ENCODE measurements at regions not wholly inside any gene's neighbourhood (a gene's known extent, or its start where the extent isn't known, plus 50 kb on each side); places are given as distances from the start of the nearest gene placed in this dataset.
"Not testable (repeated sequence)": the region's sequence is repeated elsewhere in the genome, so short reads cannot be mapped to it uniquely, and the experiment has no call there.

DNA sequence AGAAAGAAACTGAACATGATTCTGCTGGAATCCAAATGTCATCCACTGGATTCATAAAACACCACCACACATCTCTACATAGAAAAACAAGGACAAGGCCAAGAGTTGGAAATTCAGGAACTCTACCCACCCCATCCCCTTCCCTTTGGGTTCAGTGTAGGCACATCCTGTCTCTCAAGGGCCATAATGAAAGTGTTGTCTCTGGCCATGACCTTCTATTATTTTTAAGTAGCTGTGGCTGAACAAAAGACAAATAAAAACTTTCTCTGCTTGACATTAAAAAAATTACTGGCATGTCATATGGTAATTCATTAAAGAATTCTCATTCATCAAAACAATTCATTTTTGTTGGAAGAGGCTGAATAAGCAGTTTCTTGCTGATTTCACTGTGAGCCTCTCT is 54.9 kb upstream of the ZBTB18 start:
- DNase-seq (ENCODE audit: low read depth, low spot score): no peak
- no peak overlapping the region for H3K27ac ChIP-seq

DNA sequence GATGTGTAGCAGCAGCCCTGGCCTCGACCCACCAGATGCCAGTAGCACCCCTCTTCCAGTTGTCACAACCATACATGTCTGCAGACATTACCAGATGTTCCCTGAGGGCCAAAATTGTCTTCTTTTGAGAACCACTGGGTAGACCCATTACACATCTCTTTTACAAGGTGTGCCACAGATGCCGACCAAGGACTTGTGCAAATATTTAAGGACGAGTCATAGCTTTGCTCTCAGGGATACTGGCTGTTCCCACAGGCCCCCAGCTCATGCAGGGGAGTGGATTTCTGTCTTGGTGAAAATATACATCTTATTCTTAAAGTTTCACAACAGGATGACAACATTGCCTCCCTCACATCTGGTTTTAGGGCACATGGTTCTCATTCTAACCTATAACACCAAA is 59.4 kb upstream of the ZBTB18 start:
- no peak for DNase-seq (ENCODE audit: low read depth, low spot score)
- H3K27ac ChIP-seq: no peak overlapping the region

DNA sequence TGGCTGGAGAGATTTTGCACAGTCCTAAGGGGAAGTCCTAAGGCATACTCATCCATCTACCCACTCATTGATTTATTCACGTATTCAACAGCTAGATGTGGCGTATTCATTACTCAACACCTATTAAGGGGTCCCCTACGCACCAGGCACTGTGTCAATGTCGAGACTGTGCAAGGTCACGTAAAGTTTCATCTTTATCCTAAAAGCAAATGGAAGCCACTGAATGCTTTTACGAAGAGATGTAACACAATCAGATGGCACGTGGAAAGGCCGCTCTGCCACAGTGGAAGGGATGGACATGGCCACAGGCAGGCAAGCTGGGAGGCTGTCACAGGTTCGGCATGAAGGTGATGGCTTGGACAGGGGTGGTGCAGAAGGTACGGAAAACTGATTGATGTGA is 66.3 kb upstream of the ZBTB18 start:
- H3K27ac ChIP-seq: no peak overlapping the region
- DNase-seq (ENCODE audit: low read depth, low spot score): no peak

DNA sequence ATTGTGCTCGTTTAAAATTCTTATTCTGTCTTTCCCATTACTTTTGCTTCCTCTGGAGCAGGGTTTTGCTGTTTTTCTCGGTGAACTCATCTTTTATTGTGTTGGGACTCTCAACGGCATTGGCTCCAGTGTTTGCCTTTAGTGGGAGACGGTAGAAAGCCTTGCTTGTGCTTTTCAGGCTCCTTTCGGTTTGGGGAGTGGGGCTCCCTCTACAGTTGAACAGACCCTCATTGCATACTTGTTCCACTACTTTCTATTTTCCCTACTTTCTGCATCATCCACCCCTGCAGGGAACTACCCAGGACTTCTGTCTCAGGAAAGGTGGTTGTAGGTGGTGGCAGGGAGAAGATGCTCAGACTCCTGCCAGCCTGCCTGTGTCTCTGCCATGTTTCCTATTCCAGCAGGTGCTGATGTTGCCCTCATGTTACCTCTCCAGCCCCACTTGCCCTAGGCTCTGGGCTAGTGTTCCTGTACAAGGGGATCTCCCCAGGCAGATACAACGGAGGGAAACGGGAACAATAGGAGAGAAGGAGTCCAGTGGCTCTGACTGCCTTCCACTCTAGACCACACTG is 68.5 kb upstream of the ZBTB18 start:
- DNase-seq (ENCODE audit: low read depth, low spot score): no peak
- no peak overlapping the region for H3K27ac ChIP-seq

DNA sequence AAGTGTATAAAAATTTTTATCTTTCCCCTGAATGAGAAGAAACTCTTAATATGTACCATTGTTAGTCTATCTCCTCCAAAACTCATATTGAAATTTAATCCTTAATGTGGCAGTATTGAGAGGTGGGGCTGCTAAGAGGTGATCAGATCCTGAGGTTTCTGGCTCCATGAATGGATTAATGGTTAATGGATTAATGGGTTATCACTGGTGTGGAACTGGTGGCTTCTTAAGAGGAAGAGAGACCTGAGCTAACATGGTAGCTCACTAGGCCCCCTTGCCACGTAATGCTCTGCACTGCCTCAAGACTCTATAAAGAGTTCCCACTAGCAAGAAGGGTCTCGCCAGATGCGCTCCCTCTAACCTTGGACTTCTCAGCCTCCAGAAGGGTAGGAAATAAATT is 70.6 kb upstream of the ZBTB18 start:
- DNase-seq (ENCODE audit: low read depth, low spot score): no peak
- no peak overlapping the region for H3K27ac ChIP-seq

DNA sequence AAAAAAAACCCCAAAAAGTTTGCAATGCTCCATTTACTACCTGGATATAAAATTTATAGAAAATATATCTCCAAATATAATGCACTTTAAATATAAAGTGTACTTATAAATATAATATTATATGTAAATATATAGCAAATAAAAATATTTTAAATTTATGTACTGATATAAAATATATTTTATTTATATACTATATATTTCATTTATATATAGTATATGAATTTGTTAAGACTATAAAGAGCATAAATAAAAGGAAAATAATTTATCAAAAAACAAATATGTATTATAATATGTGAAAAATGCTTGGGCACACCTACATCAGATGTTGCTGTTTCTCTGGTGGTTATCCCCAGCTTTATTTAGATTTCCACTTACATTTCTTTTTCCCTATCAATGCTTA is 71.0 kb upstream of the ZBTB18 start:
- DNase-seq (ENCODE audit: low read depth, low spot score): no peak

DNA sequence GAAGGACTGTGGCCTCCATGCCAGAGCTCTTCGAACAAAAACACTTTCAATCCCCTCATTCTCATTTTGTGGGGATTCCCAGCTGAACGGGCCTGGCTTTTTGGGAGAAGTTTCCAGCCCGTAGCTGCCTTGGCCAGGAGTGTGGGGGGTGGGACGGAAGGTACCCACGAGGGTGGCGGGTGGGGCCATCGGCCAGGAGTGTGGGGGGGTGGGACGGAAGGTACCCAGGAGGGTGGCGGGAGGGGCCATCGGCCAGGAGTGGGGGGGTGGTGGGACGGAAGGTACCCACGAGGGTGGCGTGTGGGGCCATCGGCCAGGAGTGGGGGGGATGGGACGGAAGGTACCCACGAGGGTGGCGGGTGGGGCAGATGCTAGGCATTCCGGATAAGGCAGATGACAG is 71.7 kb upstream of the ZBTB18 start:
- no peak for DNase-seq (ENCODE audit: low read depth, low spot score)
- H3K27ac ChIP-seq: no peak overlapping the region

More for the DNA sequence above, 71.0 kb upstream of the ZBTB18 start:
- no peak overlapping the region for H3K27ac ChIP-seq

DNA sequence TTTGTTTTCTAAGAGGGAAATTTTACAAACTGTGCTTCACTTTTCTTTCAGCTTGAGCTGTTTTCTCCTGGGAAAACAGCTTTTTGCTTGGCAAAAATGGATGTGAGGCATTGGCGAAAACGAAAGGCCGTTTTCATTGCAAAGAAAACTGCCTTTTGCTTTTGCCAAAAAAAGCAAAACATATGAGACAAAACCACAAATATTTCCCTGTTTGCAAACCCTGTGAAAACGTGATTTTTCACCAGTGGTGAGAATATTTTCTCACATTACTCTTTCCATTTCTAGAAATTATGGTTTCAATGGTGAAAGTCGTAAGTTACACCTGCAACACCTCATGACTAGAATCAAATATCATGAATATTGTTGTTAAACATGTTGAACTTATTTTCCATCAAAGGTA is 74.0 kb upstream of the ZBTB18 start:
- no peak for DNase-seq (ENCODE audit: low read depth, low spot score)
- no peak overlapping the region for H3K27ac ChIP-seq

DNA sequence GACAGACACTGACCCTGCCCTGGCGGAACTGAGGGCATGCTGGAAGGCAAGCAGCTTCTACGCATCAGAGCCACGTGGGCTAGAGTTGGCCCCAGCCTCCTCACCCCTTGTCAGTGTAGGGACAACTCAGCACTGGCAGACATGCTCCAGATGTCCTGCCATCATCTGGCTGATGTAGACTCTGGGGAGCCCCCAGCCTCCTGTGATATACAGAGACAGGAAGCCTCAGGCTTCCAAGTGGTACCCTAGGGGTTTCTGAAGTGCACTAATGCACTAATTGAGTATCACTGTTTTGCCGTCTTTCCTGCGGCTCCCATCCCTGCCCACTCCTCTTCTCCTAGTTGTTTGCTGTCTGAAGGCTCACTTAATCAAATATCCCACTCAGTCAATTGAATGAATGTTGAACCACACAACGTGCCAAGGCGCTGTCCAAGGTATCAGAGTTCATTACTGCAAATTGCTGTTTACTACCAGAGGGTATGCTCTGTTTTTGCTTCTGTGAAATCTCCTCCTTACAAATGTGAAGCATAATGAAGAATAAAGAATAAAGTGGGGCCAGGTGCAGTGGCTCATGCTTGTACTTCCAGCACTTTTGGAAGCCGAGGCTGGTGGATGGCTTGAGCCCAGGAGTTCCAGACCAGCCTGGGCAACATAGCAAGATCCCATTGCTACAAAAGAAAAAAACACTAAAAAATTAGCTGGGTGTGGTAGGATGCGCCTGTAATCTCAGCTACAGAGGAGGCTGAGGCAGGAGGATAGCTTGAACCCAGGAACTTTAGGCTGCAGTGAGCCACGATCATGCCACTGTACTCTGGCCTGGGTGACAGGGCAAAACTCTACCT is 76.4 kb upstream of the ZBTB18 start:
- H3K27ac ChIP-seq: no peak overlapping the region
- no peak for DNase-seq (ENCODE audit: low read depth, low spot score)

DNA sequence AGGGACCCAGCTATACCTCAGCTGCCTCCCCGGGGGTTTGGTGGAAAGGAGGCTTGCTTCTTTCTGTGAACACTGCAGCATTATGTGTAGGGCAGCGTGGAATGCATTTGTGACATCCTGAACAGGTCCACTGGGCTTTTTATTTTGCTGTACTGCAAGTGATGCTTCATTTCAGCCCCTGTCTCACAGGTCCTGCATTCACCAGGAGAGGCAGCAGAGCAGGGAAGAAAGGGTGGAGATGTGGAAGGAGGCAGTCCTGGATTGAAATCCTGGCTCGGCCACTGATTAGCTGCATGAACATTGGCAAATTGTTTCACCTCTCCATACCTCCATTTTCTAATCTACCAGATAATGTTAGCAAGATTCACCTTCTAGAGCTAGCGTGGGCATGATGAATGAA is 77.9 kb upstream of the ZBTB18 start:
- no peak for DNase-seq (ENCODE audit: low read depth, low spot score)
- H3K27ac ChIP-seq: no peak overlapping the region

DNA sequence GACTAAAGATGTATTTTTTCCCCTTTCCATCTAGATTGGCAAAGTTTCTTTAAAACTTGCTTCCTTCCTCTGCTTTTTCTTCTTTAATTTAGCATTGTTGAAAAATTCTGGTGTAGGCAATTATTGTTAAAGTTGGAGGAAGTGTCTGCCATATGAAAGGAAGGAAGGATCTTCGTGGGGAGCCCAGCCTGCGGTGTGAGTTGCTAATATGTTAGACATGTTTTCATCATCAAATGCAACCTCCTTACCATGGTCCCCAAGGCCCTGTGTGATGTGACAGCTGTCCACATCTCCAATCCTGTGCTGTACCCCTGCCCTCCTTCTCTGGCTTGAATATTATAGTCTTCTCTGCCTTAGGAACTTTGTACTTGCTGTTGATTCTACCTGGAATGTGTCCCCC is 81.0 kb upstream of the ZBTB18 start:
- DNase-seq (ENCODE audit: low read depth, low spot score): no peak
- H3K27ac ChIP-seq: no peak overlapping the region

DNA sequence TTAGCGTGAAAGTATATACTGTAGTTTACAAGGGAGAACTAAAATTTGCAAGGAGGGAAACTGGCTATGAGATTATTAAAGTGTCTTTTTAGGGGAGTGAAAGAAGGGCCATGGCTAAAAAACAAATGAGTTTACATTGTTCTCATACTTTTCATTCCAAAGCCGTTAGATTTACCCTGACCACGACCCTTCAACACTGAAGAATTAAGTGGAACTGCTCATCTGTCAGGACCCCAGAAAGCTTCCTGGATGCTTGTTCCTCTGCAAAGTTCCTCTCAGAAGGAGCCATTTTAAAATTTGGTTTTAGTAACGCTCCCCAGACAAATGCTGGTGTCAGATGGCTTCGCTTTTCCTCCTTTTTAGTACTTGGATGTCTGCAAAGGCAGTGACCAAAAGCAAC is 82.7 kb upstream of the ZBTB18 start:
- no peak overlapping the region for H3K27ac ChIP-seq
- no peak for DNase-seq (ENCODE audit: low read depth, low spot score)

DNA sequence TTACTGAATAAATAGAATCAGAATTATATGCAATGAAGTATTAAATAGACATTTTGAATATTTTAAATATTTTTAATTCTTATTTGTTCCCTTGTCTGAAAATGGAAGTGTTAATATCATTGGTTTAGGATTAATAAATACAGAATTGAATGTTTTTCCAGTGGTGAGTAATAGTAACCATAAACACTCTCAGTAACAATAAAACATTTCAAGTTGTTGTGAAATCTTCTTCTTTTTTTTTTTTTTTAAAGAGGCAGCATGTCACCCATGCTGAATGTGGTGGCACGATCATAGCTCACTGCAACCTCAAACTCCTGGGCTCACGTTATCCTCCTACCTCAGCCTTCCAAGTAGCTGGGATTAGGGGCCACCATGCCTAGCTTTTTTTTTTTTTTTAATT is 86.2 kb upstream of the ZBTB18 start:
- DNase-seq (ENCODE audit: low read depth, low spot score): no peak
- H3K27ac ChIP-seq: no peak overlapping the region

DNA sequence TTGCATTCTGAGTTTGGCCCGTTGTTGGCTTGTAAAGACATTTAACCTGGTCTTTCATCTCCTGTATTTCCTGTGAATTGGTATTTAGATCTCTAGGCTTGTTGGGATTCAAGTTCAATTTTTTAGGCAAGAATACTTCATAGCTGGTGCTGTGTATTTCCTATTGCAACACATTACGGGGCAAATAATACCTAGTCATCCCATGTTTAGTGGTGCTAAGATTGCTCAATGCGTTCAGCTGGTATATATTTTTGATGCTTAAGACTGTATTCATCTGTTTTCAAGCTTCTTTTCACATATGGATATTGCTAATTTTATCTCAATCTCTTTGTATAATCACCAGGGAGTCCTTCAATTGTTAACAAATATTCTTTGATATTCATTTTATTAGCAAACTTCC is 87.5 kb upstream of the ZBTB18 start:
- no peak overlapping the region for H3K27ac ChIP-seq
- DNase-seq (ENCODE audit: low read depth, low spot score): no peak

DNA sequence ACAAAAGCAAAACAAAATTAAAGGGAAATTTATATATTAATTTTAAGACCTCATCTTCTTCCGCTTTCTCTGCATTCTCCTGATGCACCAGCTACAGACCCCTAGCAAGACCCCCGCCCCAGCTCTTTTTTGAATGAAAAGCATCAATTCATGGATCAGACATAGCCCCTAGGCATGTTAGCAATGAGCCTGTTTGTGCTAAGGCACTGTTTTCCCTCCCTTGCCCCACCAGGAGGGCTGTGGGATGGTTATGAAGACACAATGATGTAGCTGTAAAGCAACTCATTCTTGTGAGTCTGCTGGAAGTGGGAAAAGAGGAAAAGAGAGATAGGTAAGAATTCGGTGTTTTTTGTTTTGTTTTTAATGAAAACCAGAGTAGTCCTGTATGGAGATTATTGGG is 88.5 kb upstream of the ZBTB18 start:
- H3K27ac ChIP-seq: no peak overlapping the region
- DNase-seq (ENCODE audit: low read depth, low spot score): no peak

DNA sequence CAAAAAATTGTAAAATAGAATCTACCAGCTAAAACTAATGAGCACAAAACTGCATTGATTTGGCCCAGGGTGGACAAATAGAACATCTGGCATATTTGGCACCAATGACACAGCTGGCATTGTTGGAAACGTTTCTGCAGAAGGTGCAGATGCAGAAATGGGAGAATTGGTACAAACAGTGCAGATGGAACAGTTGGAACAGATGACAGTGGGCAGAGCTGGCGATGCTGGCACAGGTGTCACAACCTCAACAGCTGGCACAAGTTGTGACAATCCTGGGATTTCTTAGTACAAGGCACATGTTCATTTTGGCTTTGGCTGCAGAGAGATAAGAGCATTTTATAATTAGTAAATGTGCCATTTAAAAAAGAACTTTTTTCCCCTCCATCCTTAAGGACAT is 91.1 kb upstream of the ZBTB18 start:
- no peak overlapping the region for H3K27ac ChIP-seq
- no peak for DNase-seq (ENCODE audit: low read depth, low spot score)

DNA sequence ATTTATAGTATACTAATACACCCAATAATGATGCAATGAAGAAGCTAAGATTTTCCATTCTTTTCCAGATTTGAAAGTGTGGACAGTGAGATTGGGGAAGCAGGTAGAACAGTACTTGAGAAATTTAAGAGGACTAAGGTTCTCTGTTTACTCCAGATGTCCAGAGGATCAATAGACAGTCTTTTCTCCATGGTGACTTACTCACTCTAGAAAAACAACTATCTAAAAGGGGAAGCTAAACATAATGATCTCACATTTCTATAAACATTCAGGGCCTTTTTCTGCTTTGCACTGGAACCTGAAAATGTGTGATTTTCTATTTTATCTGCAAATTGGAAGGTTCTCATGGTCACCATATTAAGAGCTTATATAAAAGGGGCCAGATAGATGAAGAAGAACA is 93.9 kb upstream of the ZBTB18 start:
- H3K27ac ChIP-seq: no peak overlapping the region
- DNase-seq (ENCODE audit: low read depth, low spot score): no peak

DNA sequence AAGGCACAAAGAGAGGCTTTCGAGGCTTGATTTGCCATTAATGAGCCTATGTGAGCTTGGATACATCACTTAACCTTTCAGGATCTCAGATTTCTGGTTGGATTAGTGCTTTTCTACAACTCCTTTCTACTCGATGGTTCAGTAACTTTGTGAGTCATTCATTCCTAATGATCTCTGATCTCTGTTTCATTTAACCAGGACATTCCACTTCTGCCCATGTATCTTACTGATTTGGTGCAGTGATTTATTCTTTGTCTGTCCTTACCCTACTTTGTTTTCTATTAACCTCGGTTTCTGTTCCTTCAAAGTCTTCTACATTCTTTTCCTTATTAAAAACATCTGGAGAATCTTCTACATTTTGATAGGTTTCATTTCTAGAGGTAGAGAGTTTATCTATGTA is 94.6 kb upstream of the ZBTB18 start:
- no peak for DNase-seq (ENCODE audit: low read depth, low spot score)
- no peak overlapping the region for H3K27ac ChIP-seq

DNA sequence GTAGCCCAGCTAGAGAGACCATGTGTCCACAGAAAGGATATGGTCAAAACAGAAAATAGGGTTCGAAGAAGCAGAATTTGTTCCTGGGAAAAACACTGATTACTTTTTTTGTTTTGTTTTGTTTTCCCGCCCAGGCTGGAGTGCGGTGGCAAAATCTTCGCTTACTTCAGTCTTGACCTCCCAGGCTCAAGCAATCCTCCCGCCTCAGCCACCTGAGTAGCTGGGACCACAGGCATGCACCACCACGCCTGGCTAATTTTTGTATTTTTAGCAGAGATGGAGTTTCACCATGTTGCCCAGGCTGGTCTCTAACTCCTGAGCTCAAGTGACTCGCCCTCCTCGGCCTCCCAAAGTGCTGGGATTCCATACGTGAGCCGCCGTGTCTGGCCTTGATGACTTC is 99.9 kb upstream of the ZBTB18 start:
- DNase-seq (ENCODE audit: low read depth, low spot score): not testable (repeated sequence)

DNA sequence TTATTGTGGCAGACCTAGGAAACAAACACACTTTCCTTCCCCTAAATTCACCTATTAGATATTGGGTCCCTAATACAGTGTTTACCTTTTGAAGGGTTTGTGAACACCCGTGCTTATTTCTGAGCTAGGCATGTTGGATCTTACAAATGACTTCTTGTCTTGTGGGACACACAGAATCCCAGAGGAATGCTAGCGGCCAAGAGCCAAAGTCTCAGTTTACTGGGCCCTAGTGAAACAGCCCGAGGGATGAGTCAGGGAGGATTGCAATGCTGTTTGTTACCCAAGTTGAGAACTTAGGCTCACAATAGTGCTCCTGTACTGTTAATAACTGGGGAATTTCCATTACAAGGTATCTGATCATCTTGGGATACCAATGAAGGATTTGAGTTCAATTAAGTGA is 100.1 kb upstream of the AKT3 start:
- DNase-seq (ENCODE audit: low read depth, low spot score): peak; percentile 20
- no peak overlapping the region for H3K27ac ChIP-seq

More for the DNA sequence above, 99.9 kb upstream of the ZBTB18 start:
- H3K27ac ChIP-seq: not testable (repeated sequence)

DNA sequence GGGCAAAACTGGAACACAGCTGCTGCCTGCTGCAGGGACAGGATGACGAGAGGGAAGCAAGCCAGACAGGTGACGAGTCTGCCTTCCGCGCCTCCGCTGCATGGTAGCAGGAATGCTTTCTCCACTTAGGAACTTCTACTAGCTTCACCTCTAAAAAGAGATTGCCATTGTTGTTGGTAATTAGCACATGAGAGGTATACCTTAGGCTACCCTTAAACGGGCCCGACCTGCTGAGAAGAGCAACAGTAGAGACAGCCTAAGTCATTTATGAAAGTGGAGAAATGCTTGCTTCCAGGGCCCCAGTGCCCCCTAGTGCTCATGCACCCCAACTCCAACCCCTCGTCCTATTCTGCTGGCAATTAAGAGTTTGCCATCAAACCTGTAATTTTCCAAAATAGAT is 96.9 kb upstream of the AKT3 start:
- no peak overlapping the region for H3K27ac ChIP-seq
- no peak for DNase-seq (ENCODE audit: low read depth, low spot score)

DNA sequence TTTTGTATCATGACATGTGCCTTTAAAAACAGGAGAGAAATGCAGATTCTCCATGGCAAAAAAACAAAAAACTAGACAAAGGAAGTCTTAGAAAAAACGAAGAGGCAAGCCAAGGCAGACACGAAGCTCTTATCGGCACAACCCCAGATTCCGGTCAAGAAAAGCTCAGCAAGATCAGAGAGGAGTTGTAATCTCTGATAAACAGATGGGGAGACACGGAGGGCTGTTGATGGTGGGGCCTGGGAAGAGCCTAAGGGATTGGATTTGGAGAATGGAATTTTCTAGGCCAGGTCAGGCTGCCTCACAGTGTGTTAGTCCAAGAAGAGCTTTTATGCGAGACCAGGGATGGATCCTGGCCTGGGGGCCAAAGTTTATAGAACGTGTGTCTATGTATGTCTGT is 96.2 kb upstream of the AKT3 start:
- no peak for DNase-seq (ENCODE audit: low read depth, low spot score)
- H3K27ac ChIP-seq: no peak overlapping the region

Data from epithelial cell of prostate (primary cell).